Inflammatory macrophage treated with lipopolysaccharide for 1 hour (primary cell): ENCODE measurements at regions not wholly inside any gene's neighbourhood (a gene's known extent, or its start where the extent isn't known, plus 50 kb on each side); places are given as distances from the start of the nearest gene placed in this dataset.

Experiments
- DNase-seq, 2 donors: peaks; one replicate each; pipeline ENCODE4 v3.0.0-alpha.2; 2020 to 2022

DNA sequence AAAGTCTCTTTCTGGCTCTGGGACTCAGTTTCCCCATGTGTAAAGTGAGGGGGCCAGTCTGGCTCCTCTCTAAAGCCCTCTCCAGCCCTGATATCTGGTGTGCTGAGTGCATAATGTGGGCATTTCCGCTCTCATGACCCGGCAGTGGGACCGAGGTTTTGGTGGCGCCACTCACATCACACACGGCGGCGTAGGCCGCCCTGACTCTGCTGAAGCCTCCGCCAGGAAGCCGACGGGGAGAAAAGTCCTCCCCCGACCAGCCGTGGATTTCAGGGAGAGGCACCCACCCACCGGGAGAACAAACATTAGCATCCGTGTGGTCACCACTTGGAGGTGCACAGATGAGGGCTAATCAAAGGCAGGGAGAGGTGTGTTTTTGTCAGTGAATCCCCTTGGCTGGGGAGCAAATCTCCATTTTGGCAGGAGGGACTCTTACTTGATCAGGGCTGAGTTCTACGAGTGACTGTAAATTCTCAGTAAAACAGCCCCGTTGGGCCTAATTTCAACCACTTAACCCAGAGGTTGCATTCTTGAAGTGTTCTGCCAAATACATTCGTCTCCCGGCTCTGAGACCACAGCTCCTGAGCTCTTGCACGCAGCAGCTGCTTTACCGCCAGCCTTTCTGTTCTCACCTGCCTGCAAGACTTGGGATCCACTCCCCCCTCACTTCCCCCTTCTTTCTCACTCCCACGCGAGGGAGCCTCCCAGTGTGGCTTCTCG, 118.2 kb downstream of the FOXD2 start:
- DNase-seq, result no peak

DNA sequence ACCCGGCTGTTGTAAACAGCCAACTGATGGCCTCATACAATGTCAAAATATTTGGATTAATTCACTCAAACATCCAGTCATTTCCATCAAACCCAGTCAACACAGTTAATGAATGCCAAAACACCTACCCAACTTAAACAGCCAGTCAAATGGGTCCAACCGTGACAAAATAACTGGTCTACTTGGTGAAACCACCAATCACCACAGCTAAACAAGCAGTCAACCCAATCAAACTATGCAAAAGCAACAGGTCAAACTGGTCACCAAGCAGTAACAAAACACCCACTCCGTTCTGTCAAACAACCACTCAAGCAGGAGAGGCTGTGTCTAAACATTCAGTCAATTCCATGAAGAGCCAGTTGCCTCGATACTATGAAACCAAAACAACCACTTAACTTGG, 119.2 kb downstream of the FOXD2 start:
- DNase-seq, result no peak

DNA sequence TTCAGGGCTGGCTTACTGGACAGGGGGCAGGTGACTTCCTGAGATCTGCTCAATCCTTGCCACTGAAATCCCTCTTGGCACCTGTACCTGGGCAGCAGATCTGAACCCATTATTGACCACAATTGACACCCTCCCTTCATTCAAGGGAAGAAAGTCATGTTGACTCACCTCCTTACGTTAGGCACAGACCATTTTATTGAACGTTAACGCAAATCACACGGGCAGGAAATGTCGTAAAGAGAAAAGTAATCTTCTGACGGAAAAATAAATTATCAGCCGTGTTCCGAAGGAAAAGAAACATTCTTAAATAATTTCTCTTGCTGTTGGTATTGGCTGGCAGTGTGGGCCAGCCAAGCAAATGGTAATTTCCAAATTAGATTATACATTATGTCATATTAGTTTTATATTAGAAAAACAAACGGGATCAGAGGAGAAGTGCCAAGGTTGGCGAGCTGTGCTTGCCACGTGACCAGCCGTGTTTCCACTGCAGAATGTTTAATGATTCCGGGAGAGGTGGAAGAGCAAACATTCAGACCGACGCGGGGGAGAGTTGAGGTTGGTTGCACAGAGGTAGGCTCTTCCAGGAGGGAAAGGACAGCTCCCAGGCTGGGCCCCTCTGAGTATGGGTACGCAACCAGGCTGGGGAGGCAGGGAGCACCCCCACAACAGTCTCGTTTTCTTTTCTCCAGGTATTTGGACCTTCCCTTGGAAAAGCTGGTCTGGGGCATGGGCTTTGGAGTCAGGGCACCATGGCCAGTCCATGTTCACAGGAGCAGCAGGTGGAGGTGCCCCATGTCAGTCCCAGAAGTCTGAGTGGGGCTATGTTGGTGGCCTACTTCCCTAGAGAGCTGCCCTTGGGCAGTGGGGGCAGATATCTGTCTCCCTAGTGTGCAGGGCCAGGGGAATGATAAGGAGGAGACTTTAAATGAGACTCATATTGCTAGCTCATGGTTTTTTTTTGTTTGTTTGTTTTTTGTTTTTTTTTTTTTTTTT, 121.1 kb downstream of the FOXD2 start:
- no peak for DNase-seq

DNA sequence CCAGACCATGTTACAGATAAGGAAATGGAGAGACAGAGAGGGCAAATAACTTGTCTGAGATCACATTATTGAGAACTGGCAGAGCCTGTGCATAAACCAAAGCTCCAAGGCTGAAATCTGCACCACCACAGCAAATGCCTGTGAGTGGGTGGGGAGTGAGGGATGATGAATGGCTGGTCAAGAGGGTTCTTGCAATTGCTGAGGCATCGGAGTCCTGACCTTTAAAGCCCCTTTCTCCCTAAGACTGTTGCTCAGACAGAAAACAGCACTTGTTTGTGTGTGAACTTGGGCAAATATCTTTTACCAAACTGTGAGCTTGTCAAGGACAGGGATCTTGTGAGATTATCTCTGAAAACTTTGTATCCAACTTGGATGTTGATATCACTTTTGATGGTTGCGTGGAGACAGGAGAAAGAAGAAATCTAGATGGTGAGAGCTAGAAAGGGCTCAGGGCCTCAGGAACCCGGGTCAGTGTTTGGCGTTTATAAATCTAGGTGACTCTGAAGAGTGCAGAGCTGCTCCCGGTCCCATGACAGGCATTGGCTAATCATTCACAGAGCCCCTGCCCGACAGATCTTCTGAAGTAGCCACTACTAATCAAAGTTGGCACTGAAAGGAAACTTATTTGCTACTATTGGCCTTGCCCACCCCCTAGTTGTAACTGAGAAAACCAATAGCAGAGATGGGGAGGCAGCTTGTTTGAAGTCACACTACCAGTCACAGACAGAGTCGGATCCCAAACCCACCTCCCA, 122.3 kb downstream of the FOXD2 start:
- DNase-seq, result no peak

DNA sequence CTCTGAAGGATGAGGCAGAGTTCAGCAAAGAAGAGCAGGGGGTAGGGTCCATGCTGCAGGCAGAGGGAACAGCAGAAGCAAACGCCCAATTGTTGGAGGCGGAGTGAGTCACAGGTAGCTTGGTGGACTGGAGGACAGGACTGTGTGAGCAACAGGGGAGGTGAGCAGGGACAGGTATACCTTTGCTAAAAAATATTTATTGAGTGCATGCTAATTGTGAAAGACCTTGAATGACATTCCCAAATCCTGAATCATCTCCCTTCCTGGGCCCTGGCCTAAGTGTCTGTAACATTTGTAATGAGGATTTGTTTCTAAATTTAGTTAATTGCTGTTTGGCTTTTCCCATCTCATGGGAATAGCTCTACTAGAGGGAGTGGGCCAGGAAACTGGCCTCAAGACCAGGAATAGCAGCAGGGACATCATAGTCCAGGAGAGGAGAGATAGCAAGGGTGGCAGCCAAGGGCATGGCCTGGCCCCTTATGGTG, 123.7 kb downstream of the FOXD2 start:
- no peak for DNase-seq

DNA sequence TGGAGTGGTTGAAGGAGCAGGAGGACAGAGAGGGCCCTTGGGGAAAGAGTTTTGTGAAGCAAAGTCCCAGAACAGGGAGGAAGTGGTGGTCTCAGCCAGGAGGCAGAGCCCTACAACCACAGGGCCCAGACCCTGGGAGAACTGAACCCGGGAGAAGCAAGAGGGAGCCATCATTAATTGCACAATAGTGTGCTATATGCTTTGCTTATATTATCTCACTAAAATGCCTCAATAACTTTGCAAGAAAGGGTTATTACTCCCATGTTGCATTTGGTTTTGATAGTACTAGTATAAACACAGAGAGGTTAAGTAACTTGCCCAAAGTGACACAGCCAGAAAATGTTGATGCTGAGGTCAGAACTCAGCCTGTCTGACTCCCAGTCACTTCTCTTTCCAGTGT, 124.3 kb downstream of the FOXD2 start:
- no peak for DNase-seq

DNA sequence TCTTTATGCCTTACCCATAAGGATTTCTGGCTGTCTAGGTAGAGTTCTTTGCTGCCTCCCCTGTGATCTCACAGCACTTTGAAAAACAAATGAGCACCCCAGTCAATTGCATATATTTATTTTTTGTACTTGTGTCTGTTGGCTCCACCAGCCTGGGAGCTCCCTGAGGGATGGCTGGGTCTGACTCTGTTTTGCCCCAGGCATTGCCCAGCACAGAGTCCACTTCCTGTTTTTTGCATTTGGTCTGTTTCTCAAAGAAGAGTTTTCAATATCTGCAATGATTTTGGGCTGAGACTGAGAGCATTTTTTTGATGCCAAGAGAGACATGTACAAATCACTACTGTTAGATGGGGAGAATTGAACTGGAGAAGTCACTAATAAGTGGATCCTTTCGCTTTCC, 125.0 kb downstream of the FOXD2 start:
- no peak for DNase-seq

DNA sequence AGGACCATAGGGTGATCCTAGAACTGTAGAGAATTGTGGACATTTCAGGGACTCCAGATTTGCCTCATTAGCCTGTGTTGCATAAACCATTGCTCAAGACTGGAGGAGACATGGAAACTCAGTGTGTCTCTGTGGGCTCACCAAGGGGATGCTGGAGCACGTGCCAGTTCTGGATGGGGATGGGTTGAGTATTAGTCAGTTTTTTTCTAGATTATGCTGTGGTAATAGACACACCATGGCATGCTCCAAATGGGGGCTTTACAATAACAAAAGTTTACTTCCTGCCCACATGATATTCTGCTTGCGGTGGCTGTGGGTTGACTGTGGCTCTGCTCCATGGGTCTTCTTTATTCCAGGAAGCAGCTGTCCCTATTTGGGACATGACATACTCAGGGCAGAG, 125.4 kb downstream of the FOXD2 start:
- DNase-seq, result peak; percentile 75 to 76

DNA sequence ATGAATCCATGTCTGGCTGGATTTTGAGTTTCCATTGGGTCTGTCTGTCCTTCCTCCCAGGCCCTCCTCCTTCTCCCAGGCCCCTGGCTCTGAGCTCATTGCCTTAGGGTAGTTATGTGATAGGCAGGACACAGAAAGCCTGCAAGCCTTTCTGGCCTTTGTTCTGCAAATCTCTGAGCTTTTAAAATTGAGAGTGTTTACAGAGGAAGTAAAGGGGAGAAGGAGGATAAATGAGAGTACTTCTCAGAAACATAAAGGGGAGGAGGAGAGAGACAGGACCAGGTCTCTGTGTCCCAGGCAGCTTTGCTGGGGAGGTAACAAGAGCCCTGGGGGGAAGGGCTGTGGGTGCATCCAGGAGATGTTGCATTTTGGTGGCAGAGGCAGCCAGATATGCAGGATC, 126.7 kb downstream of the FOXD2 start:
- DNase-seq, result no peak

DNA sequence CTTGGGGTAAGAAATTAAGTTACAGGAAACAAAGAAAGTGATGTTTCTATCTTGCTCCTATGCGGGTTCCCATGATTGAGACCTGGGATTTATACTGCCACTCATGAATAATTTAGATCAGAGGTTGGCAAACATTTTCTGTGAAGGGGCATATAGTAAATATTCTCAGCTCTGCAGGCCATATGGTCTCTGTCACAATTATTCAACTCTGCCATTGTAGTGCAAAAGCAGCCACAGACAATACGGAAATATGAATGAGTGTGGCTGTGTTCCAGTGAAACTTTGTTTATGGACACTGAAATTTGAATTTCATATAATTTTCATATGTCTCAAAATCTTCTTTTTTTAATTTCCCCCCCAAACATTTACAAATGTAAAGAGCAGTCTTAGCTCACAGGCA, 127.2 kb downstream of the FOXD2 start:
- DNase-seq, result no peak

DNA sequence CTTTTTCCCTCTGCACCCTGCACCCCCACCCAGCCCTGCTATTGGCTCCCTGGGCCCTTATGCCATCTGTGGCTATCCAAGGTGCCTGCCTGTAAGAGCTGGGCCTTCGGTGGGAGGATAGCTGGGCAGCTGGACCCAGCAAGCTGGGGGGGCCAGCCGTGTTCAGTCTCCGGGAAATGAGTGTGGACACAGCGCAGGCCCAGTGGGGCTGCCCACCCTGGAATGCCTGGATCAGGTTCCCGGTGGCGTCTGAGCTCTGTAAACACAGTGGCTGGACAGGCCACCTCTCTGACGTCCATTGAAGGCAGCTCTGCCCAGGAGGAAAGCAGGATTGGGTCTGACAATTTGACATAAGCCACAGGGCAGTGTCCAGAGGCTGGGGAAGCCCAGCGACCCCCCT, 127.8 kb downstream of the FOXD2 start:
- DNase-seq, result no peak

DNA sequence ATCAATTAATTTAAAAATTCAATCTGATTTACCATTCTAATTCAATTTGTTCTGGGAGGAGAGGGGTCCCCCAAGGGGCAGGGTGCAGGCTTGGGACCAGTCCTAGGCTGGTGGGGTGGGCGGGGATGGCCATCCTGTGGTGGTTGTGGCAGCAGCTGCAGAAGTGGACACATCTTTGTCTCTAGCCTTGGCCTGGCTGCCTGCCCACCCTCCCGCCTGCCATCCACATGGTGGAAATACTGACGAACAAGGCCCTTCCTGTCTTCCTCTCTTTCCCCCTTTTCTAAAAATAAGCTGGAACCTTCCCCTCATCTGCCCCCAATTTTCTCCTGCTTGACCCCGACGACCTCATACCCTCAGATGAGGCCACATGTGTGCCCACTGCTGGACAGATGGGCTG, 130.9 kb downstream of the FOXD2 start:
- DNase-seq, result no peak

DNA sequence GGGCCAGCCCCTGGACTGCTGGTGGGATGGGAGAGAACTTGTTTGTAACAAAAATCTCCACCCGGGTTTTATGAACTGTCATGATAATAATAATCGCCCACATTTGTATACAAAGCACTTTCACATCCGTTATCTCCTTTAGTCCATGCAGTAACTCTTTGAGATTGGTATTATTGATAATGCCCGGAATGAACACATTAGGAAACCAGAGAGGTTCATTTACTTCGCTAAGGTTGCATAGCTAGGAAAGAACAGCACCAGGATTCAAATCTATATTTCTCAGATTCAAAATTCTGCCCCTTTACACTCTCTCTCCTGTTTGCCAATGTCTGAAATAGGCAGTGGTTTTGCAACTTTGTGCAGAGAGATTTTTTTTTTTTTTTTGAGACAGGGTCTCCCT, 131.4 kb downstream of the FOXD2 start:
- no peak for DNase-seq

DNA sequence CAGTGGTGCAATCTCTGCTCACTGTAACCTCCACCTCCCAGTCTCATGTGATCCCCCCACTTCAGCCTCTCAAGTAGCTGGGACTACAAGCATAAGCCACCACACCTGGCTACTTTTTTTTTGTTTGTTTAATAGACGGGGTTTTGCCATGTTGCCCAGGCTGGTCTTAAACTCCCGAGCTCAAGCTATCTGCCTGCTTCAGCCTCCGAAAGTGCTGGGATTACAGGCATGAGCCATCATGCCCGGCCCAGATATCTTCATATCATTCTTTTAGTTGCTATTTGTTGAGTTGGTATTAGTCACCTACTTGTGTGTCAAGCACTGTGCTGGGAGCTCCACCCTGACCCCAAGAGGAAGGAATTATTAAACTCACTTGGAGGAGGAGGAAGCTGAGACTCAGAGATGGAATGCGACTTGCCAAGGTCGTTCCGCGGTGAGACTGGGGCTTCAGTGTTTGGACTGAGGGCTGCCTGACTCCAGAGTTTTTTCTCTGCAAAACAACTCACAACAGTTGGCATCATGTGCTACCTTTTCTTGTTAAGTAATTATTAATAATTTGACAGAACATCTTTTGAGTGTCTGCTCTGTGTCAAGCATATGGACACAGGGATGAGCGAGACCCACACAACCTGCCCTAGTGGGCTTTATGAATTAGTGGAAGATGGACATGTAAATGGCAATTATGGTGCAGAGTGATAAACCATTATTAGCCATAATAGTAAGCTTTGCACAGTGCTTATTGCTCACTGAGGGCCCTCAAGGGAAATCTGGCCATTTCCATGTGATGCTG, 132.0 kb downstream of the FOXD2 start:
- DNase-seq, result peak in 1 of 2 donors; percentile 3

DNA sequence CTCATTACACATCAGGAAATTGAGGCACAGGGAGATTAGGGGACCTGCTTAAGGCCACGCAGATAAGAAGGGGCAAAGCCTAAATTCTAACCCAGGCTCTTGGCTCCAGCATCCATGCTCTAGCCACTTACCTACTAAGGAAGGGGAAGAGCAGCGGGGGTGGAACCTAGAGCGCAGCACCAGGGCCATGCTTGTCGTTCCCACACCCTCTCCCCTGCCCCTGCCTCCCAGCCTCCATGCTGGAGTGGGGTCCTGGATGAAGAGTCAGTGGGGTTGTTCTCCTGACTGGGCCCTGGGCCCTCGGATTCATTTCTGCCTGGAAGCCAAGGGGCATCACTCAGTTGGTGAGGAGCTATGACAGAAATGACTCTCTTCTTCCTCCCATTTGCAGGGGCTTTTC, 133.3 kb downstream of the FOXD2 start:
- no peak for DNase-seq

DNA sequence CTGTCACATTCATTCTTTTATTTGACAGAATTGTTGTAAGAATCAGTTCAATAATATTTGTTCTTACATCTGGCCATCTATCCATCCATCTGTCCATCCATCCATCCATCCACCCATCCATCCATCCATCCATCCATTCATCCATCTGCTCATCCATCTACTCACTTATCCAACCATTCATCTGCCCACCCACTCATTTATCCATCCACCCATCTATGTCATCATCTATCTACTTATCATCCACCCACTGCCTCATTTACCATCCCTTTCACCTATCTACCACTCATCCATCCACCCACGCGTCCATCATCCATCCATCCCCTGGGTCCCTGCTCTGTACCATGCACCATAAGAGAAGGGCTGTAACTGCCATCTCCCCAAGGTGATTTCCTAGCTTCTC, 134.1 kb downstream of the FOXD2 start:
- no peak for DNase-seq

DNA sequence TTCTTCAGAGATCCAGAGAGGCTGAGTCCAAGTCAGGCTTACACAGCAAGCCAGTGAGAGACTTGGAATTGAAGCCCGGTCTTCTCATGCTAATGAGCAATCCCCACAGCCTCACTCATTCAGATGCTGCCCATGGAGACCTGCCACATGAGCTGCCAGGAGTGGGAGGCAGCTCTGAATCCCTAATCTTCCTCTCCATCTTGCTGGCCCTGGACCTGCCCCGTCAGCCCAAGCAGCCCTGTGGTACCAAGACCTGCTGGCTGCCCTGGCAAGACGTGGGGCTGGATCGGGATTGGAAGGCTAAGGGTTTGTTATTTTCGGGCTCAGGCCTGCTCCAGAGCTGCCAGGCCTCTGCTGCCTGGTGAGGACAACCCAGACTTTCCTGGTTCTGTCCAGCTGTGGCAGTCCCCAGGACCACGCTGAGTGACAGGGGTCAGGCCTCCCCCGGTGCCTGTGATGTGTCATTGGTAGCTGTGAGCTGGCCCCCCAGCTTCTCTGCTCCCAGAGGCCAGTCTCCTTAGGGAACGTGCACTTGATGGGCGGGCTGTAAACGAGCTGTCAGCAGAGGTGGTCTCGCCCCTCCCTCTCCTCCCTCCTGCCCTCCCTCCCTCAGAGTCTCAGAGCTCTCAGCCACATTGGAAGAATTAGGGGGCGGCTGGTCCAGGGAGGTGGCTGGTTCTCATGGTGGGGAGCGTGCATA, 135.0 kb downstream of the FOXD2 start:
- DNase-seq, result no peak

DNA sequence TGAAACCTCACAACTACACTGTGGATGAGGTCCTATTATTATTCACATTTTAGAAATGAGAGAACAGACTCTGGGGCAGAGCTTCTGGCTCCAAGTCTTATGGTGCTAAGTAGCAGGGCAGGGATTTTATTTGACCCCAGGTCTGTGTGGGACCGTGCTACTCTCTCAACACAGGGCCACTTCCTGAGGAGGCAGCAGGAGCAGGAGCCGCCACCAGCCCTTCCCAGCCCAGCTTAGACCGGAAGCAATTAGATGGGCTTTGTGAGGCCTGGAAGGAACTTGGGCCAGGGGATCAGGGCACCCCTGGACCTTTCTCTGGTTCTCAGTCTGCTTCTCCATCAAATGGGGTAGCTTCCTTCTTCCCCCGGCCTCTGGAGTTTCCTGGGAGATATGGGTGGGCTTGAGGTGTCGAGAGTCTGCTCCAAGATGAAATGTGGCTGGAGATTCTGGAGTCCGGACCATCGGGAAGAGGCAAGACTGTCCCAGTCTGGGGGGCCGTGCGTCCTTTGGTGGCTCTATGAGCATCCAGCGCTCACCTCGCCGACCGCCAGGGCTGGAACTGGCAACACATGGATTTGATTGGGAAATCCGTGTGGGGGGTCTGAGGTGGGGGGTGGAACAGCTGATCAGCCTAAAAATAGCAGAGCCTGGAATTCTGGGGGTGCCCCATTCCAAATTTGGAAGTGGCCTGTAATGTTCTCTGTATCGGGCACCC, 136.8 kb downstream of the FOXD2 start:
- no peak for DNase-seq

DNA sequence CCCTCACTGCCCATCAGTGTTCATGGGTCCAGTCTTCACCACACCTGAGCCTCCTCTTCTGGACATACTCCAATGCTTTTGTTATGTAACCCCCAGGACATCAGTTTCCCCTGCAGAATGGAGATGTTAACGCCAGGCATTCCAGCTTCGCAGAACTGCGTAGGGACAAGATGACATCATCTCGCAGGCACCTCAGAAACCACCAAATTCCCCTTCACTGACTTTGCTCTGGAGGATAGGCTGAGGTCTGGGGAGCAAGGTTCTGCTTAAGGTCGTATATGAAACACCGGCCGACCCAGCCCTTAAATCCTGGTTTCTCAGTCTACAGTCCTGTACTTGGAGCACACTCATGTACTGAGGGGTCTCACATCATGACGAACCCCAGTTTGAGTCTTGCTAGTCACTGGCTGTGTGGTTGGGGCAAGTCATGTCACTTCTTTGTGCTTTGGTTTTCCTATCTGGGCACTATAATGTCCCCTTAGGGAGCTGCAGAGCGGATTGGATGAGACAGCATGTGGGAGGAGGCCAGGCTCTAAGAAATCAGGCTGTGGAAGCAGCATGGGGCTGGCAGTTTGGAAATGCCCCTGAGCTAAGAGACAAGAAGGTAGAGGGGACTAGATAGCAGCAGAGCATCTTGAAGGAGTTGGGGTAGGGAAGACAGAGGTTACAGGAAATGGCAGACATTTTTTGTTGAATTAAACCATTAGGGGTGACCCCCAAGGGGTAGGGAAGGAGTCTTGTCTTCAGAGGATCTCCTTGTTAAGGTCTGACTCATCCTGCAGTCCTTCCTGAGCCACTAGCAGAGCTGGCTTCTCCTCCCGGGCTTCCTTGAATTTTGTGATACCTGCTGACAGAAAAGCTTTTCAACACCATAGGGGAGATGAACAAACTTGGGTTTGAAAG, 138.3 kb downstream of the FOXD2 start:
- DNase-seq, result no peak

DNA sequence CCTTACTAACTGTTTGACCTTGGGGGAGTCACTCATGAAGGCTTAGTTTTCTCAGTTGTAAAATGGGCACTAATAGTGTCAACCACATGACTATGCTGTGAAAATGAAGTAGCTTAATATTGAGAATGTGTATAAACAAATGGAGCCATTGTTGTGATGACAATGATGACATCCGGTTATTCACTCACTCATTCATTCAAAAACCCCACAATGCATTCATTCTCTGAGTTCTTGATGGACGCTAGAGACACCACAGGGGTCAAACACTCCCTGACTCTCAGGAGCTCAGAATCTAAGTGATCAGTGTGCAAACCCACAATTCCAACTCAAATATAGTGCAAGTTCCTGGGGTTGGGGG, 138.9 kb downstream of the FOXD2 start:
- DNase-seq, result no peak
